ENCODE measurements at regions not wholly inside any gene's neighbourhood (a gene's known extent, or its start where the extent isn't known, plus 50 kb on each side); places are given as distances from the start of the nearest gene placed in this dataset.

GRCh38 chr4:182169572-182169971 lies 73.6 kb upstream of the TENM3 start:
- WGBS, 5 donors, result 73 to 80% (median 76%) methylated on average over 5 of the region's 5 CpGs
- intact Hi-C loops (cut with DNase I; ENCODE audit: low total_unique reads), result no loop called here
- no peak for DNase-seq

GRCh38 chr4:182169987-182170386 lies 73.2 kb upstream of the TENM3 start:
- Histone ChIP-seq H3K27me3 (replicated peaks in 1 of 7) (no peaks in the 10 kb centered on the region), H3K27ac (no peak overlapping the region), H3K9me3 (no peaks in the 10 kb centered on the region), H3K36me3 (no peaks in the 10 kb centered on the region), H3K4me3 (no peak overlapping the region), H3K4me1 (no peaks in the 10 kb centered on the region)
- intact Hi-C loops (cut with DNase I; ENCODE audit: low total_unique reads), result no loop called here
- DNase-seq, result no peak
- 84 to 90% (median 90%) methylated on average over 3 of the region's 3 CpGs for WGBS, 5 donors
- TF ChIP-seq POLR2A (IDR thresholded peaks at IDR 0.05), result no peak
- no peak for TF ChIP-seq CTCF (IDR thresholded peaks at IDR 0.05 in 8 of 11, conservative IDR thresholded peaks at IDR 0.05 in 3 of 11)
- TF ChIP-seq POLR2AphosphoS5 (IDR thresholded peaks at IDR 0.05), result no peak

More at GRCh38 chr4:182169572-182169971, 73.6 kb upstream of the TENM3 start:
- Histone ChIP-seq H3K27me3 (replicated peaks in 1 of 7) (no peaks in the 10 kb centered on the region), H3K9me3 (no peaks in the 10 kb centered on the region), H3K27ac (no peak overlapping the region), H3K4me1 (no peaks in the 10 kb centered on the region), H3K36me3 (no peaks in the 10 kb centered on the region), H3K4me3 (no peak overlapping the region)
- TF ChIP-seq POLR2A (IDR thresholded peaks at IDR 0.05) (no peak), POLR2AphosphoS5 (IDR thresholded peaks at IDR 0.05) (no peak), CTCF (IDR thresholded peaks at IDR 0.05 in 8 of 11, conservative IDR thresholded peaks at IDR 0.05 in 3 of 11) (no peak)

- Histone ChIP-seq H3K27ac (no peak overlapping the region), H3K36me3 (no peaks in the 10 kb centered on the region), H3K9me3 (no peaks in the 10 kb centered on the region), H3K4me3 (no peak overlapping the region), H3K4me1 (no peaks in the 10 kb centered on the region), H3K27me3 (replicated peaks in 1 of 7) (no peaks in the 10 kb centered on the region)
- WGBS, 5 donors, result 80 to 89% (median 84%) methylated on average over 3 of the region's 3 CpGs
- no peak for DNase-seq
- intact Hi-C loops (cut with DNase I; ENCODE audit: low total_unique reads), result no loop called here
- TF ChIP-seq POLR2AphosphoS5 (IDR thresholded peaks at IDR 0.05) (no peak), POLR2A (IDR thresholded peaks at IDR 0.05) (no peak), CTCF (IDR thresholded peaks at IDR 0.05 in 8 of 11, conservative IDR thresholded peaks at IDR 0.05 in 3 of 11) (no peak)
Observed at GRCh38 chr4:182170417-182170935, 72.7 kb upstream of the TENM3 start.

- intact Hi-C loops (cut with DNase I; ENCODE audit: low total_unique reads), result no loop called here
- H3K27me3 ChIP-seq (replicated peaks in 1 of 7), result no peaks in the 10 kb centered on the region
- 57 to 88% (median 78%) methylated on average over 1 of the region's 1 CpG for WGBS, 5 donors
- DNase-seq, result no peak
- H3K4me1 ChIP-seq, result no peaks in the 10 kb centered on the region
- TF ChIP-seq POLR2A (IDR thresholded peaks at IDR 0.05), result no peak
- TF ChIP-seq CTCF (IDR thresholded peaks at IDR 0.05 in 8 of 11, conservative IDR thresholded peaks at IDR 0.05 in 3 of 11), result no peak
- no peak for TF ChIP-seq POLR2AphosphoS5 (IDR thresholded peaks at IDR 0.05)
- no peak overlapping the region for H3K27ac ChIP-seq
- no peak overlapping the region for H3K4me3 ChIP-seq
- H3K9me3 ChIP-seq, result no peaks in the 10 kb centered on the region
- H3K36me3 ChIP-seq, result no peaks in the 10 kb centered on the region
Observed at GRCh38 chr4:182174979-182175378, 68.2 kb upstream of the TENM3 start.
